ENCODE measurements at regions not wholly inside any gene's neighbourhood (a gene's known extent, or its start where the extent isn't known, plus 50 kb on each side); places are given as distances from the start of the nearest gene placed in this dataset.
A peak's percentile ranks its signal among the peaks of the same experiment; 100 is the strongest.
"Not testable (repeated sequence)": the region's sequence is repeated elsewhere in the genome, so short reads cannot be mapped to it uniquely, and the experiment has no call there.

GRCh38 chr18:39622431-39622830 is 2056.8 kb upstream of the CELF4 start:
- no peak overlapping the region for H3K27ac ChIP-seq
- no peak for DNase-seq (ENCODE audit: low read depth, low spot score)

DNA sequence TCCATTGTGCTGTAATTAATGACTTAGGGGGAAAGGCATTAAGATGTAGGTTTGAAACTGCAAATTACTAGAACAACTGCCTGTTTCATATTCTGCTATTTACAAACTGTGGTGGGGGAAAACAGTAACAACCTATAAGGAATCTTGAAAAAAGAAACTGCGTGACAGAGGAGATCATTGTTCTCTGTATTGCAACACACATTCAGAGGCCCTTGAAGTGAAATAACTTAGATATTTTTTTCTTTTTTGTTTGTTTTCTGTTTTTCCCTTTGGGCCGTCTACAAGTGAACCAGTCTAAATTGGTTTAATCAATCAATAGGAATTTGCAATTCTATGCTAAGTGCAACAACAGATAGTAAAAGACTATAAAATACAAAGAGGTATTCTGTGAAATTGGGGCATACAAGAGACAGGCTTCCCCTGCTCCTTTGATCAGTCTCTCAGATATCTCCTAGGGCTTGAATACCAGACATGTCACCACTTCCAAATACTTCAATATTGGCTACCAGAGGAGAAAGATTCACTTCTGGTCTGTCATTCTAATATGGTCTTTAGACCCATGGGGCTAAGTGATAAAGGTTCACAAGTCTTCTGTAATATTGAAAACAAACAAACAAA is 2055.1 kb upstream of the CELF4 start:
- no peak for DNase-seq (ENCODE audit: low read depth, low spot score)
- H3K27ac ChIP-seq = no peak overlapping the region

DNA sequence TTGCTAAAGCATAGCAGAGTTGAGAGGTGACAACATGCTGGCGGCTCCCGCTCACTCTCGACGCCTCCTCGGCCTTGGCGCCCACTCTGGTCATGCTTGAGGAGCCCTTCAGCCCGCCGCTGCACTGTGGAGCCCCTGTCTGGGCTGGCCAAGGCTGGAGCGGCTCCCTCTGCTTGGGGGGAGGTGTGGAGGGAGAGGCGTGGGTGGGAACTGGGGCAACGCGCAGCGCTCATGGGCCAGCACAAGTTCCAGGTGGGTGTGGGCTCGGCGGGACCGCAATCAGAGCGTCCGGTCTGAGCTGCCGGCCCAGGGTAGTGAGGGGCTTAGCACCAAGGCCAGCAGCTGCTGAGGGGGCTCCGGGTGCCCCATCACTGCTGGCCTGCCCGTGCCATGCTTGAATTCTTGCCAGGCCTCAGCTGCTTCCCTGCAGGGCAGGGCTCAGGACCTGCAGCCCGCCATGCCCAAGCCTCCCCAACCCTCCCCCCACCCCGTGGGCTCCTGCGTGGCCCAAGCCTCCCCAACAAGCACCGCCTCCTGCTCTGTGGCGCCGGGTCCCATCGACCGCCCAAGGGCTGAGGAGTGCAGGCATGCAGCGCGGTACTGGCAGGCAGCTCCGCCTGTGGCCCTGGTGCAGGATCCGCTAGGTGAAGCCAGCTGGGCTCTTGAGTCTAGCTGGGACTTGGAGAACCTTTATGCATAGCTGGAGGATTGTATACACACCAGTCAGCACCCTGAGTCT is 2052.8 kb upstream of the CELF4 start:
- DNase-seq (ENCODE audit: low read depth, low spot score) = no peak
- H3K27ac ChIP-seq = no peak overlapping the region

DNA sequence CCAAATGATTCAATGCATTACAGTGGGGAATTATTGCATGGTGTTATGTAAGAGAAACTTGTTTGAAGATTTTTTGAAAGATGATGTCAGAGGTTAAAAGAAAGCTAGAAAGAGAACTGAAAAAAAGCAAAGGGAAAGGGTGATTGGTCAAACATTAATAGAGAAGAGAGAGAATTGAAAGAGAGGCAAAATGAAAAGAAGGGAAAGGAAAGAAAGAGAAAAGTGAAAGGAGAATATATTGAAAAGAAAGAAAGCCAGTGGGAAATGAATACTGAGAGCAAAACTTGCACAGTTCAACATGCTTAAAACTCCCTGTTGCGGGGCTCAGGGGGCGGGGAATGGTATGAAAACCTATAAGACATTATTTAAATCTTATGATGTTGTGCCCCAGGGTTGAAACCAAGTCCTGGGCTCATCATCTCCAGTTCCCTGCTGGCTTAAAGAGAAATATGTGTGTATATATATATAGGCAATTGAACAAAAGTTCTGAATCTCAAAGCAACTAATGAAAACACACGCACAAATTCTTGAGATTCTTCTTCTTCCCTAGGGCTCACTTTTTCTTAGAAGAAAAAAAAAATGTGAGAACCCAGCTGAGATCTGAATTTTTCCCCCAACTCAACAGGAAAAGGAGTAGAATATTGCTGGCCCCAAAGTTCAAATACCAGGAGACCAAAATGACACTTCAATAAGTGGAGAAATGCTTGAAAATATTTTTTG is 2045.9 kb upstream of the CELF4 start:
- H3K27ac ChIP-seq = no peak overlapping the region
- DNase-seq (ENCODE audit: low read depth, low spot score) = no peak

GRCh38 chr18:39607034-39607433 is 2041.4 kb upstream of the CELF4 start:
- H3K27ac ChIP-seq = no peak overlapping the region
- no peak for DNase-seq (ENCODE audit: low read depth, low spot score)

GRCh38 chr18:39604836-39605235 is 2039.2 kb upstream of the CELF4 start:
- DNase-seq (ENCODE audit: low read depth, low spot score) = no peak
- no peak overlapping the region for H3K27ac ChIP-seq

- no peak for DNase-seq (ENCODE audit: low read depth, low spot score)
- no peak overlapping the region for H3K27ac ChIP-seq
These were observed 2036.5 kb upstream of the CELF4 start for GRCh38 chr18:39602131-39602530.

- DNase-seq (ENCODE audit: low read depth, low spot score) = no peak
- no peak overlapping the region for H3K27ac ChIP-seq
These were observed 2035.3 kb upstream of the CELF4 start for GRCh38 chr18:39600894-39601293.

- DNase-seq (ENCODE audit: low read depth, low spot score) = peak; percentile 6
- peak overlapping the region; percentile 29 for H3K27ac ChIP-seq
These were observed 2033.7 kb upstream of the CELF4 start for GRCh38 chr18:39599251-39599650.

DNA sequence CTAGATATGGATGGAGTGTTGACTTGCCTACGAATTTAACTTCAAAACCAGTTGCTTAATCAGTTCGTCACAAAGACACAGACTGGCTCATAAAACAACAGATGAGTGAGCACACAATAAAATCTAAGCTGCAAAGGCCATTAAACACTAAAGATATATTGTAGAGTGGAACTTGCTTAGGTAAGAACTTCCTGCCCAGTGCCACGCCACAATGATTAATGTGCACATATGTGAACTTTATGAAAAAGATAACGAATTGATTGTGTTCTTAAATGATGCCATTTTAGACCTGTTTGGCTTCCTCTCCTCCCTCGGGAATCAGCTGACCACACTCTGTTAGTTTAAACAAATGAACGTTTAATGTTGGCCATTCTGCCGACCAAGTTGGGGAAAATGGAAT is 2031.3 kb upstream of the CELF4 start:
- H3K27ac ChIP-seq = no peak overlapping the region
- peak; percentile 18 for DNase-seq (ENCODE audit: low read depth, low spot score)

- no peak overlapping the region for H3K27ac ChIP-seq
- DNase-seq (ENCODE audit: low read depth, low spot score) = no peak
These were observed 2030.6 kb upstream of the CELF4 start for GRCh38 chr18:39596221-39596620.

GRCh38 chr18:39594206-39594605 is 2028.6 kb upstream of the CELF4 start:
- H3K27ac ChIP-seq = no peak overlapping the region
- no peak for DNase-seq (ENCODE audit: low read depth, low spot score)

GRCh38 chr18:39591649-39592048 is 2026.1 kb upstream of the CELF4 start:
- no peak overlapping the region for H3K27ac ChIP-seq
- no peak for DNase-seq (ENCODE audit: low read depth, low spot score)

DNA sequence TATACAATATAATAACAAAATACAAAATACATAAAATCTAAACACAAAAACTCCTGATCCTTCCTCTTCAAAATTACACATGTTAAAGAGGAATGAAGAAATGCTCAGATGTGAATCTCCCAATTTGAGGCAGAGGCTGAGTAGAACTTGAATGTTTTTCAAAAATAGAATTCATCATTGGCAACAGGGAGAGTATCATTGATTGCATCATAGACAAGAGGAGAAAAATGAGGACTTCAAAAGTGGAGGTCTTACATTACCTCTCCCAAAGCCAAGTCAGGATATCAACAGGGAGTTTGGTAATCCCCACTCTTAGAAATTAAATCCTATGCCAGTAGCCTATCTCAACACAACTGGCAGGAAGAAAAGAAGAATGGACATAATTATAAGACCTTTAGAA is 2023.9 kb upstream of the CELF4 start:
- no peak overlapping the region for H3K27ac ChIP-seq
- no peak for DNase-seq (ENCODE audit: low read depth, low spot score)

DNA sequence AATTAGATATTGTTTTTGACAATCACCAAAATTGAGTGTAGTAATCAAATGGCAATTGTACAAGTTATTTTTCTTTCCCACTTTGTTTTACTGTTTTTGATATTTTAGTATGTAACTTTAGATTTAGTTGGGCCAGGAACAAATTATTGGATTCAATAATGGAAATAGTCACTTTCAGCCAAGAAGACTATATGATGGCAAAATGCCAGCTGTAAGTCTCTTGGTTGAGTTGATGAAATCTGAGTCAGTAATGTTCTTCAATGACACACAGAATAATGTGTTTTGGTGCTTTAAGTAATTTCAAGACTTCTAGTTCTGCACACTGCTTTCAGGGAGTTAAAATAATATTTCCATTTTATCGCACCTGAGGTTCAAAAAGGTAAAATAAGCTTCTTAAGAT is 2022.0 kb upstream of the CELF4 start:
- H3K27ac ChIP-seq = no peak overlapping the region
- no peak for DNase-seq (ENCODE audit: low read depth, low spot score)

- H3K27ac ChIP-seq = no peak overlapping the region
- no peak for DNase-seq (ENCODE audit: low read depth, low spot score)
These were observed 2021.1 kb upstream of the CELF4 start for GRCh38 chr18:39586741-39587140.

DNA sequence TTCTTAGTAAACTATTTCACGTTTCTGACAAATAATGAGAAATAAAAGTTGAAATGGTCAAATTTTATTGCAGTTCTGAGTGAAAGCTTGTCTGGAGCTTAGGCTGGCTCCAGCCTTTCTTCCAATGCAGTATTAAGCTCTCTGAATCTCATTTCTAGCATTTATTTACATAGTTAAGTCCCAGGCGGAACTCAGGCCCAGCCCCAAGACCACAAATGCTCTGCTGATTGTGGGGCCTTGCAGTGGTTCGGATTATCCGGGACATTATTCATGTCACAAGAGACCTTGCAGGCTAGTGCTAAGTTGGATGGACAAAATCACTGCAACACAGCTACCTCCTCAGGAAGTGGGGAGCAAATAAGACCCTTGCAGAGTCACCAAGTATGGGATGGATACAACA is 2009.3 kb upstream of the CELF4 start:
- H3K27ac ChIP-seq = no peak overlapping the region
- no peak for DNase-seq (ENCODE audit: low read depth, low spot score)

- no peak overlapping the region for H3K27ac ChIP-seq
- no peak for DNase-seq (ENCODE audit: low read depth, low spot score)
These were observed 2005.9 kb upstream of the CELF4 start for GRCh38 chr18:39571511-39571910.

- not testable (repeated sequence) for DNase-seq (ENCODE audit: low read depth, low spot score); H3K27ac ChIP-seq
These were observed 2000.1 kb upstream of the CELF4 start for GRCh38 chr18:39565551-39566230.

DNA sequence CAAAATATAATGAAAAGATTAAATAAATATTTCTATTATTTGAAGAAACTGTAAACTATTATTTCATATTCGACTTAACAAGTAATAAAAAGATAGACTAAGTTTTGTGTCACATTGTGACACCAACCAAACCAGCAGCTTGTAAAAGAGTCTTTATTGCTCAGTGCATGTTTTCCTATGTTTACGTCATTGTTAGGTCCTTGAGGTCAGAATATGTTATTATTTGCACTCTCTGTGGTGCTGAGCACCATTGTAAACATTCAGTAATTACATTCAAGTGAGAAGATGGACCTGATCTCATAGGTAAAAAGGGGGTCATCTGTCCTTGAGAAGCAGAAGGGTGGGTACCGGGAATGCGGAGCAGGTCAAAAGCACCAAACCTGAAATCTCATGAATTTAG is 1999.1 kb upstream of the CELF4 start:
- no peak overlapping the region for H3K27ac ChIP-seq
- DNase-seq (ENCODE audit: low read depth, low spot score) = no peak

GRCh38 chr18:39561126-39561525 is 1995.5 kb upstream of the CELF4 start:
- no peak overlapping the region for H3K27ac ChIP-seq
- no peak for DNase-seq (ENCODE audit: low read depth, low spot score)
